SJSA1 (cell line): ENCODE measurements at regions not wholly inside any gene's neighbourhood (a gene's known extent, or its start where the extent isn't known, plus 50 kb on each side); places are given as distances from the start of the nearest gene placed in this dataset.

Experiments used
- DNase-seq, 2 experiments: peaks; one replicate each; pipeline ENCODE4 v3.0.0-alpha.2; 2015 to 2020; ENCODE audit warnings: low spot score in 2 of 2, low read depth in 1 of 2
- H3K27ac ChIP-seq: fragments of 250-450 bp; sonication (Bioruptor Pico); 2 replicates; pipeline ENCODE4 v1.5.1; 2020; ENCODE audit warnings: mild to moderate bottlenecking, moderate library complexity
- H3K27me3 ChIP-seq: fragments of 250-450 bp; sonication (Bioruptor Pico); replicated peaks from 2 replicates; pipeline ENCODE4 v1.5.1; 2020; ENCODE audit warnings: mild to moderate bottlenecking, moderate library complexity
- H3K36me3 ChIP-seq: fragments of 250-450 bp; sonication (Bioruptor Pico); 2 replicates; pipeline ENCODE4 v1.5.1; 2020; ENCODE audit warnings: mild to moderate bottlenecking
- H3K4me1 ChIP-seq: fragments of 250-450 bp; sonication (Bioruptor Pico); replicated peaks from 2 replicates; pipeline ENCODE4 v1.6.1; 2021; ENCODE audit warnings: mild to moderate bottlenecking
- H3K4me3 ChIP-seq: fragments of 250-450 bp; sonication (Bioruptor Pico); 2 replicates; pipeline ENCODE4 v1.5.1; 2020; ENCODE audit warnings: mild to moderate bottlenecking
- H3K9me3 ChIP-seq: fragments of 250-450 bp; sonication (Bioruptor Pico); replicated peaks from 2 replicates; pipeline ENCODE4 v1.5.1; 2020; ENCODE audit warnings: mild to moderate bottlenecking

- Histone ChIP-seq H3K4me1 (no peaks in the 10 kb centered on the region), H3K4me3 (no peak overlapping the region), H3K9me3 (no peaks in the 10 kb centered on the region), H3K36me3 (no peaks in the 10 kb centered on the region), H3K27me3 (no peaks in the 10 kb centered on the region; the same call in 1 of the 2 replicates), H3K27ac (no peak overlapping the region)
- DNase-seq = no peak
Observed at GRCh38 chr14:104353921-104354701, 215.7 kb downstream of the KIF26A start.

- no peaks in the 10 kb centered on the region for H3K4me1 ChIP-seq
- no peak for DNase-seq
- H3K36me3 ChIP-seq = no peaks in the 10 kb centered on the region
- no peak overlapping the region for H3K4me3 ChIP-seq
- no peak overlapping the region for H3K27ac ChIP-seq
- H3K9me3 ChIP-seq = no peaks in the 10 kb centered on the region
- H3K27me3 ChIP-seq = no peaks in the 10 kb centered on the region; the same call in 1 of the 2 replicates
Observed at GRCh38 chr14:104355101-104356019, 217.0 kb downstream of the KIF26A start.

GRCh38 chr14:104356020-104356737, 217.8 kb downstream of the KIF26A start:
- H3K9me3 ChIP-seq = no peaks in the 10 kb centered on the region
- no peaks in the 10 kb centered on the region for H3K4me1 ChIP-seq
- no peak overlapping the region for H3K4me3 ChIP-seq
- no peaks in the 10 kb centered on the region; the same call in 1 of the 2 replicates for H3K27me3 ChIP-seq
- H3K36me3 ChIP-seq = no peaks in the 10 kb centered on the region
- DNase-seq = no peak
- H3K27ac ChIP-seq = no peak overlapping the region

GRCh38 chr14:104356738-104357688, 218.6 kb downstream of the KIF26A start:
- H3K4me1 ChIP-seq = no peaks in the 10 kb centered on the region
- DNase-seq = no peak
- H3K27ac ChIP-seq = no peak overlapping the region
- no peak overlapping the region for H3K4me3 ChIP-seq
- H3K27me3 ChIP-seq = no peaks in the 10 kb centered on the region
- H3K36me3 ChIP-seq = no peaks in the 10 kb centered on the region
- H3K9me3 ChIP-seq = no peaks in the 10 kb centered on the region

- no peaks in the 10 kb centered on the region for H3K9me3 ChIP-seq
- no peaks in the 10 kb centered on the region for H3K27me3 ChIP-seq
- no peak for DNase-seq
- no peaks in the 10 kb centered on the region for H3K4me1 ChIP-seq
- H3K36me3 ChIP-seq = no peaks in the 10 kb centered on the region
- no peak overlapping the region for H3K27ac ChIP-seq
- H3K4me3 ChIP-seq = no peak overlapping the region
Observed at GRCh38 chr14:104357689-104358527, 219.5 kb downstream of the KIF26A start.

- Histone ChIP-seq H3K36me3 (no peaks in the 10 kb centered on the region), H3K9me3 (no peaks in the 10 kb centered on the region), H3K27ac (no peak overlapping the region), H3K27me3 (no peaks in the 10 kb centered on the region), H3K4me3 (no peak overlapping the region), H3K4me1 (no peaks in the 10 kb centered on the region)
- no peak for DNase-seq
Observed at GRCh38 chr14:104358528-104359300, 220.3 kb downstream of the KIF26A start.

- Histone ChIP-seq H3K9me3 (no peaks in the 10 kb centered on the region), H3K36me3 (no peaks in the 10 kb centered on the region), H3K27ac (no peak overlapping the region), H3K4me3 (no peak overlapping the region), H3K4me1 (no peaks in the 10 kb centered on the region), H3K27me3 (no peaks in the 10 kb centered on the region)
- DNase-seq = no peak
Observed at GRCh38 chr14:104359301-104359968, 220.1 kb upstream of the C14orf180 start.

GRCh38 chr14:104359969-104360442, 219.6 kb upstream of the C14orf180 start:
- no peaks in the 10 kb centered on the region for H3K27me3 ChIP-seq
- no peaks in the 10 kb centered on the region for H3K9me3 ChIP-seq
- no peak overlapping the region for H3K4me3 ChIP-seq
- H3K27ac ChIP-seq = no peak overlapping the region
- no peak for DNase-seq
- H3K36me3 ChIP-seq = no peaks in the 10 kb centered on the region
- H3K4me1 ChIP-seq = no peaks in the 10 kb centered on the region

- no peak for DNase-seq
- Histone ChIP-seq H3K27ac (no peak overlapping the region), H3K4me3 (no peak overlapping the region), H3K36me3 (no peaks in the 10 kb centered on the region), H3K27me3 (no peaks in the 10 kb centered on the region), H3K9me3 (no peaks in the 10 kb centered on the region), H3K4me1 (no peaks in the 10 kb centered on the region)
Observed at GRCh38 chr14:104360501-104360900, 219.1 kb upstream of the C14orf180 start.

GRCh38 chr14:104361101-104361591, 218.4 kb upstream of the C14orf180 start:
- H3K27me3 ChIP-seq = no peaks in the 10 kb centered on the region
- no peaks in the 10 kb centered on the region for H3K36me3 ChIP-seq
- DNase-seq = no peak
- no peaks in the 10 kb centered on the region for H3K4me1 ChIP-seq
- no peak overlapping the region for H3K4me3 ChIP-seq
- no peak overlapping the region for H3K27ac ChIP-seq
- H3K9me3 ChIP-seq = no peaks in the 10 kb centered on the region
